GM12874 (cell line): ENCODE measurements at regions not wholly inside any gene's neighbourhood (a gene's known extent, or its start where the extent isn't known, plus 50 kb on each side); places are given as distances from the start of the nearest gene placed in this dataset.

Source experiments
- CTCF ChIP-seq: IDR thresholded peaks from 2 replicates; pipeline ENCODE4 v1.5.1; 2011; ENCODE audit warnings: low read depth, mild to moderate bottlenecking, control low read depth, low read length, moderate library complexity; ENCODE audit not compliant: insufficient read depth

GRCh38 chr1:199287206-199287605, 648.4 kb downstream of the PTPRC start:
- no peak for TF ChIP-seq CTCF

- no peak for TF ChIP-seq CTCF
Measured at GRCh38 chr1:199287647-199288046, 648.8 kb downstream of the PTPRC start.

GRCh38 chr1:199290186-199290585, 651.3 kb downstream of the PTPRC start:
- no peak for TF ChIP-seq CTCF

- TF ChIP-seq CTCF, result no peak
Measured at GRCh38 chr1:199291022-199291740, 652.3 kb downstream of the PTPRC start.

GRCh38 chr1:199292896-199293295, 654.1 kb downstream of the PTPRC start:
- TF ChIP-seq CTCF, result no peak

- no peak for TF ChIP-seq CTCF
Measured at GRCh38 chr1:199295107-199295506, 656.3 kb downstream of the PTPRC start.

- no peak for TF ChIP-seq CTCF
Measured at GRCh38 chr1:199297174-199297573, 658.3 kb downstream of the PTPRC start.

- TF ChIP-seq CTCF, result no peak
Measured at GRCh38 chr1:199297887-199298286, 659.0 kb downstream of the PTPRC start.
